HepG2 (cell line): ENCODE measurements at regions not wholly inside any gene's neighbourhood (a gene's known extent, or its start where the extent isn't known, plus 50 kb on each side); places are given as distances from the start of the nearest gene placed in this dataset.

Source experiments
- ATAC-seq: fragments of 200-7000 bp; cut with Tn5 transposase; 3 replicates; pipeline ENCODE4 v1.9.1; 2020; ENCODE audit warnings: mild to moderate bottlenecking, moderate library complexity
- BruUV-seq: library from RNA; stranded (reverse); fragments of 400-500 nt; replicated peaks from 2 replicates; lab custom pipeline; 2021; lab: Mats Ljungman, UMichigan
- CTCF ChIA-PET: fragments of 300-600 bp; formaldehyde crosslinking; extraction: SDS; loops from one replicate; lab custom pipeline; 2021; ENCODE audit warnings: low total read pairs, inconsistent platforms, low intra/inter-chr PET ratio; lab: Yijun Ruan, JAX
- POLR2A ChIA-PET: fragments of 350-600 bp; sonication (Branson Sonifier 250); formaldehyde crosslinking; loops from one replicate; lab custom pipeline; 2020; ENCODE audit warnings: antibody characterized with exemption, inconsistent platforms; lab: Yijun Ruan, JAX
- DNase-seq: peaks from one replicate; pipeline ENCODE4 v3.0.0-alpha.2; 2015; ENCODE audit warnings: low spot score
- FAIRE-seq: peaks from 3 replicates; lab custom pipeline; 2011; peaks lifted over from hg19 to GRCh38; lab: Jason Lieb, UNC
- H2AFZ ChIP-seq: one replicate; pipeline ENCODE4 v1.6.1; 2011; ENCODE audit warnings: low read length, inconsistent platforms
- H3K27ac ChIP-seq: fragments of 300-600 bp; 3 replicates; pipeline ENCODE4 v1.8.0; 2011; ENCODE audit warnings: mixed run types, mild to moderate bottlenecking, mixed read lengths, low read length, inconsistent platforms; ENCODE audit not compliant: insufficient read depth; ENCODE audit errors: extremely low read length
- H3K27me3 ChIP-seq, 2 experiments: fragments of 200-600 bp in 1 of 2; 2 replicates in 1 of 2; 3 replicates in 1 of 2; pipeline versions ENCODE4 v1.6.0 to v1.8.0; 2011; ENCODE audit warnings: low read length in 2 of 2, mild to moderate bottlenecking in 2 of 2, moderate library complexity in 2 of 2, inconsistent platforms in 1 of 2; ENCODE audit not compliant: insufficient read depth in 2 of 2, control insufficient read depth in 1 of 2
- H3K36me3 ChIP-seq, 2 experiments: fragments of 200-600 bp in 1 of 2; replicated peaks in 1 of 2; 2 replicates in 1 of 2; 3 replicates in 1 of 2; pipeline versions ENCODE4 v1.5.1 to v1.8.0; 2011; ENCODE audit warnings: low read length in 2 of 2, inconsistent platforms in 1 of 2; ENCODE audit not compliant: insufficient read depth in 2 of 2, control insufficient read depth in 1 of 2
- H3K4me1 ChIP-seq: 2 replicates; pipeline ENCODE4 v1.5.1; 2012; ENCODE audit warnings: low read length, inconsistent platforms; ENCODE audit not compliant: insufficient read depth
- H3K4me2 ChIP-seq: 2 replicates; pipeline ENCODE4 v1.6.0; 2011; ENCODE audit warnings: low read depth, low read length, inconsistent platforms
- H3K4me3 ChIP-seq, 3 experiments: fragments of 200-600 bp in 1 of 3; sonication (generic), shearing (Covaris generic) in 1 of 3; replicated peaks in 1 of 3; 2 replicates each; pipeline ENCODE4 v1.5.1; 2011 to 2016; ENCODE audit warnings: low read length in 3 of 3, inconsistent platforms in 2 of 3, low read depth in 2 of 3, mild to moderate bottlenecking in 2 of 3, control low read depth in 1 of 3, mixed read lengths in 1 of 3; ENCODE audit not compliant: insufficient read depth in 1 of 3
- H3K79me2 ChIP-seq: one replicate; pipeline ENCODE4 v1.6.1; 2011; ENCODE audit warnings: low read length, inconsistent platforms; ENCODE audit not compliant: insufficient read depth
- H3K9ac ChIP-seq: 2 replicates; pipeline ENCODE4 v1.6.0; 2011; ENCODE audit warnings: mild to moderate bottlenecking, low read depth, low read length, inconsistent platforms; ENCODE audit not compliant: insufficient read depth
- H3K9me3 ChIP-seq: 2 replicates; pipeline ENCODE4 v1.5.1; 2012; ENCODE audit warnings: mild to moderate bottlenecking, low read length
- H4K20me1 ChIP-seq: 2 replicates; pipeline ENCODE4 v1.6.0; 2011; ENCODE audit warnings: inconsistent platforms, mild to moderate bottlenecking, low read length, moderate library complexity; ENCODE audit not compliant: insufficient read depth
- ARID2 ChIP-seq: sonication (generic); formaldehyde crosslinking; IDR thresholded peaks from 2 replicates; pipeline ENCODE4 v1.8.1; 2022; ENCODE audit warnings: mild to moderate bottlenecking, missing genetic modification reagents, borderline replicate concordance
- CENPT ChIP-seq: sonication (generic); formaldehyde crosslinking; IDR thresholded peaks from 2 replicates; pipeline ENCODE4 v1.8.0; 2022; ENCODE audit warnings: low read depth, mild to moderate bottlenecking, moderate library complexity, missing genetic modification reagents
- CENPX ChIP-seq: sonication (generic); formaldehyde crosslinking; IDR thresholded peaks from 2 replicates; pipeline ENCODE4 v1.9.0; 2021; ENCODE audit warnings: mild to moderate bottlenecking, missing genetic modification reagents, moderate library complexity
- HNRNPK ChIP-seq: fragments of 200-400 bp; formaldehyde crosslinking; IDR thresholded peaks from 2 replicates; pipeline ENCODE4 v1.6.1; 2018; ENCODE audit warnings: low read length, low read depth, moderate library complexity, mild to moderate bottlenecking; ENCODE audit not compliant: poor library complexity, severe bottlenecking
- MAFF ChIP-seq: IDR thresholded peaks from 2 replicates; pipeline ENCODE4 v1.6.1; 2011; ENCODE audit warnings: low read depth, low read length, improper control_type of control experiment
- MAFK ChIP-seq, 2 experiments: IDR thresholded peaks in 1 of 2; conservative IDR thresholded peaks in 1 of 2; 2 replicates each; pipeline ENCODE4 v1.6.1; 2011; ENCODE audit warnings: improper control_type of control experiment in 2 of 2, low read length in 2 of 2
- NONO ChIP-seq, 2 experiments: fragments of 450-650 bp in 1 of 2; sonication (generic) in 1 of 2; formaldehyde crosslinking in 1 of 2; IDR thresholded peaks in 1 of 2; conservative IDR thresholded peaks in 1 of 2; 2 replicates each; pipeline versions ENCODE4 v1.6.1 to v1.8.0; 2017 to 2022; ENCODE audit warnings: mild to moderate bottlenecking in 1 of 2, missing genetic modification reagents in 1 of 2, moderate library complexity in 1 of 2
- PCBP1 ChIP-seq: fragments of 200-400 bp; formaldehyde crosslinking; IDR thresholded peaks from 2 replicates; pipeline ENCODE4 v1.6.1; 2017; ENCODE audit warnings: mild to moderate bottlenecking, low read depth, low read length, borderline replicate concordance
- SMAD9 ChIP-seq: sonication (generic); formaldehyde crosslinking; IDR thresholded peaks from 2 replicates; pipeline ENCODE4 v1.5.1; 2020; ENCODE audit warnings: mild to moderate bottlenecking, missing genetic modification reagents
- ZNF367 ChIP-seq: sonication (generic); formaldehyde crosslinking; IDR thresholded peaks from 2 replicates; pipeline ENCODE4 v1.4.0; 2020; ENCODE audit warnings: missing genetic modification reagents, borderline replicate concordance
- WGBS: methylation state at CpG from one replicate; pipeline ENCODE4 v1.1.6; 2017; ENCODE audit warnings: low lambda C conversion rate; 5-methylcytosine and 5-hydroxymethylcytosine counted together
- in situ Hi-C: cut with HindIII; loops from 2 replicates; pipeline ENCODE4 v1.10.0; 2017; ENCODE audit warnings: low pct_unique_long_range_greater_than_20kb; ENCODE audit not compliant: extremely low pct_ligation_motif_present
- intact Hi-C: fragments of 100-400 bp; cut with micrococcal nuclease; formaldehyde crosslinking; loops from one replicate; pipeline ENCODE4 v1.10.0; 2022; ENCODE audit not compliant: unreplicated experiment
- TF ChIP-seq, protein P1 (sequence below): sonication (generic); formaldehyde crosslinking; IDR thresholded peaks from 2 replicates; pipeline ENCODE4 v1.4.0; 2020; ENCODE audit warnings: mild to moderate bottlenecking, missing genetic modification reagents, borderline replicate concordance
- TF ChIP-seq, protein P2 (sequence below): sonication (generic); formaldehyde crosslinking; IDR thresholded peaks from 2 replicates; pipeline ENCODE4 v1.5.0; 2020; ENCODE audit warnings: missing genetic modification reagents, mild to moderate bottlenecking, borderline replicate concordance

DNA sequence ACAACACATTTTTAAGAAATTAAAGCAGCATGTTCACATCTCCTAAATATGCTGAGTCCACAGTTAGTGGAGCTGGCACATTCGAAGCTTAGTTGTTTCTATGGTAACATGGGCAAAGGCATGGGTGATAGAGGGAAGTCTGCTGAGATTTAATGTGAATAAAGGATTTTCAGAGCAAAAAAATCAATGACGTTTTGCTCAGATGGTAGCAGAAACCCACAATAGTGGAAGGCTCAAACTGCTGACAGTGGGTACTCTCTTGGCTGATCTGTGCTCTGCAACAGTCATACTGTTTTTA lies 795.1 kb upstream of the ARPP21 start:
- intact Hi-C loops (no loop called here), in situ Hi-C loops (no loop called here)
- Histone ChIP-seq H3K79me2 (no peaks in the 10 kb centered on the region), H3K27me3 (no peaks in the 10 kb centered on the region), H3K9me3 (no peaks in the 10 kb centered on the region), H3K9ac (no peak overlapping the region), H3K27ac (no peak overlapping the region), H3K4me1 (no peaks in the 10 kb centered on the region), H3K4me3 (no peak overlapping the region), H3K4me2 (no peak overlapping the region), H3K36me3 (no peaks in the 10 kb centered on the region), H4K20me1 (no peaks in the 10 kb centered on the region), H2AFZ (no peak overlapping the region)
- WGBS = 0% methylated on average over 2 of the region's 2 CpGs
- TF ChIP-seq MAFF = peak; percentile 77
- peak; percentile 63 to 81 for TF ChIP-seq MAFK (conservative IDR thresholded peaks at IDR 0.05 in 1 of 2, IDR thresholded peaks at IDR 0.05 in 1 of 2; ENCODE audit: low read length in 2 of 2)
- TF ChIP-seq CENPT (CRISPR knock-in tag) = no peak
- no peak for TF ChIP-seq SMAD9 (CRISPR knock-in tag)
- FAIRE-seq = no peak
- no peak for ATAC-seq
- no TSS peak for BruUV-seq
- no peak for DNase-seq
- ChIA-PET POLR2A (no interaction called here), CTCF (no interaction called here)

DNA sequence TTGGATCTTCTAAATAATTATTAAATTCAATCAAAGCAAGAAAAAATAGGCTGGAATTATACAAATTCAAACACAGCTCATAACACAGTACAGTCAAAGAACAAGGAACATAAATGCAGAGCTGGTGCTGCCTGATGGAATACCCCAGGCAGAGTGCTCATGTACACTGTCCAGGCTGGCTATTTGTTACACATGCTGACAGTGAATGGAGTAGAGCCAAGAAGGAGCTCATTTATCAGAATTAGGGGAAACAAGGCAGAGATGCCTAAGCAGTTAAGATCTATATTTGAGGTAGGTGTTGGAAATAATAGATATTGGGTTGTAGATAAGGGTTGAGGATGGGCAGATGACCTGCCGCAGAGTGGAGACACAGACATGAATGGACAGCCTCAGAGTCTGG lies 788.2 kb upstream of the ARPP21 start:
- no peak overlapping the region for H3K4me2 ChIP-seq
- no peaks in the 10 kb centered on the region for H3K9me3 ChIP-seq
- no peaks in the 10 kb centered on the region for H3K36me3 ChIP-seq
- 31% methylated on average over 1 of the region's 1 CpG for WGBS
- POLR2A ChIA-PET = no interaction called here
- H3K79me2 ChIP-seq = no peaks in the 10 kb centered on the region
- no peaks in the 10 kb centered on the region for H4K20me1 ChIP-seq
- DNase-seq (no peak), ATAC-seq (no peak), FAIRE-seq (no peak)
- H3K4me1 ChIP-seq = no peaks in the 10 kb centered on the region
- intact Hi-C loops (no loop called here), in situ Hi-C loops (no loop called here)
- H3K27me3 ChIP-seq = no peaks in the 10 kb centered on the region
- CTCF ChIA-PET = no interaction called here
- no peak overlapping the region for H2AFZ ChIP-seq
- no peak overlapping the region for H3K4me3 ChIP-seq
- no peak overlapping the region for H3K9ac ChIP-seq
- no TSS peak for BruUV-seq
- no peak overlapping the region for H3K27ac ChIP-seq
- TF ChIP-seq, protein P1, sequence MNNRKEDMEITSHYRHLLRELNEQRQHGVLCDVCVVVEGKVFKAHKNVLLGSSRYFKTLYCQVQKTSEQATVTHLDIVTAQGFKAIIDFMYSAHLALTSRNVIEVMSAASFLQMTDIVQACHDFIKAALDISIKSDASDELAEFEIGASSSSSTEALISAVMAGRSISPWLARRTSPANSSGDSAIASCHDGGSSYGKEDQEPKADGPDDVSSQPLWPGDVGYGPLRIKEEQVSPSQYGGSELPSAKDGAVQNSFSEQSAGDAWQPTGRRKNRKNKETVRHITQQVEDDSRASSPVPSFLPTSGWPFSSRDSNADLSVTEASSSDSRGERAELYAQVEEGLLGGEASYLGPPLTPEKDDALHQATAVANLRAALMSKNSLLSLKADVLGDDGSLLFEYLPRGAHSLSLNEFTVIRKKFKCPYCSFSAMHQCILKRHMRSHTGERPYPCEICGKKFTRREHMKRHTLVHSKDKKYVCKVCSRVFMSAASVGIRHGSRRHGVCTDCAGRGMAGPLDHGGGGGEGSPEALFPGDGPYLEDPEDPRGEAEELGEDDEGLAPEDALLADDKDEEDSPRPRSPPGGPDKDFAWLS (CRISPR knock-in tag) = no peak
- TF ChIP-seq, protein P2, sequence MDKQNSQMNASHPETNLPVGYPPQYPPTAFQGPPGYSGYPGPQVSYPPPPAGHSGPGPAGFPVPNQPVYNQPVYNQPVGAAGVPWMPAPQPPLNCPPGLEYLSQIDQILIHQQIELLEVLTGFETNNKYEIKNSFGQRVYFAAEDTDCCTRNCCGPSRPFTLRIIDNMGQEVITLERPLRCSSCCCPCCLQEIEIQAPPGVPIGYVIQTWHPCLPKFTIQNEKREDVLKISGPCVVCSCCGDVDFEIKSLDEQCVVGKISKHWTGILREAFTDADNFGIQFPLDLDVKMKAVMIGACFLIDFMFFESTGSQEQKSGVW (CRISPR knock-in tag) = no peak
- TF ChIP-seq ZNF367 (CRISPR knock-in tag) = no peak
- no peak for TF ChIP-seq ARID2 (CRISPR knock-in tag)
- TF ChIP-seq CENPX (CRISPR knock-in tag) = no peak
- no peak for TF ChIP-seq HNRNPK
- no peak for TF ChIP-seq NONO (IDR thresholded peaks at IDR 0.05)
- no peak for TF ChIP-seq NONO (CRISPR knock-in tag; conservative IDR thresholded peaks at IDR 0.05)
- no peak for TF ChIP-seq PCBP1
